NT2/D1 (cell line): ENCODE measurements at regions not wholly inside any gene's neighbourhood (a gene's known extent, or its start where the extent isn't known, plus 50 kb on each side); places are given as distances from the start of the nearest gene placed in this dataset.

ENCODE experiments used
- DNase-seq: peaks from one replicate; pipeline ENCODE4 v3.0.0-alpha.2; 2011; ENCODE audit warnings: low read depth, low spot score
- H3K27me3 ChIP-seq: 2 replicates; pipeline ENCODE4 v1.6.0; 2011; ENCODE audit warnings: mild to moderate bottlenecking; ENCODE audit not compliant: insufficient read length, insufficient read depth
- H3K36me3 ChIP-seq: 2 replicates; pipeline ENCODE4 v1.6.1; 2011; ENCODE audit warnings: mild to moderate bottlenecking, low read length, mixed read lengths; ENCODE audit not compliant: insufficient read depth, insufficient read length
- H3K4me1 ChIP-seq: 2 replicates; pipeline ENCODE4 v1.5.1; 2011; ENCODE audit not compliant: insufficient read depth, insufficient read length
- H3K4me3 ChIP-seq: 2 replicates; pipeline ENCODE4 v1.5.1; 2011; ENCODE audit warnings: low read depth; ENCODE audit not compliant: insufficient read length
- H3K9ac ChIP-seq: 2 replicates; pipeline ENCODE4 v1.6.0; 2011; ENCODE audit warnings: low read depth; ENCODE audit not compliant: insufficient read length
- H3K9me3 ChIP-seq: 2 replicates; pipeline ENCODE4 v1.5.1; 2011; ENCODE audit warnings: mild to moderate bottlenecking, low read length; ENCODE audit not compliant: insufficient read depth
- SUZ12 ChIP-seq: IDR thresholded peaks from 2 replicates; pipeline ENCODE4 v1.6.1; 2011; ENCODE audit not compliant: insufficient read length, insufficient read depth; ENCODE audit errors: extremely low read depth
- YY1 ChIP-seq: IDR thresholded peaks from 2 replicates; pipeline ENCODE4 v1.6.1; 2011; ENCODE audit not compliant: insufficient read length, insufficient read depth
- ZNF274 ChIP-seq: IDR thresholded peaks from 2 replicates; pipeline ENCODE4 v1.6.1; 2011; ENCODE audit warnings: mild to moderate bottlenecking, low read depth, low read length

- peaks cover 10% of the 10 kb centered on the region; the same call in 1 of the 2 replicates for H3K9me3 ChIP-seq
- DNase-seq, result no peak
- H3K4me1 ChIP-seq, result no peaks in the 10 kb centered on the region
- no peak overlapping the region for H3K4me3 ChIP-seq
- TF ChIP-seq YY1 (no peak), ZNF274 (no peak), SUZ12 (no peak)
- H3K27me3 ChIP-seq, result no peaks in the 10 kb centered on the region
- H3K9ac ChIP-seq, result no peak overlapping the region
- H3K36me3 ChIP-seq, result no peaks in the 10 kb centered on the region
These were observed 501.2 kb upstream of the SMIM21 start for GRCh38 chr18:75928706-75929105.

DNA sequence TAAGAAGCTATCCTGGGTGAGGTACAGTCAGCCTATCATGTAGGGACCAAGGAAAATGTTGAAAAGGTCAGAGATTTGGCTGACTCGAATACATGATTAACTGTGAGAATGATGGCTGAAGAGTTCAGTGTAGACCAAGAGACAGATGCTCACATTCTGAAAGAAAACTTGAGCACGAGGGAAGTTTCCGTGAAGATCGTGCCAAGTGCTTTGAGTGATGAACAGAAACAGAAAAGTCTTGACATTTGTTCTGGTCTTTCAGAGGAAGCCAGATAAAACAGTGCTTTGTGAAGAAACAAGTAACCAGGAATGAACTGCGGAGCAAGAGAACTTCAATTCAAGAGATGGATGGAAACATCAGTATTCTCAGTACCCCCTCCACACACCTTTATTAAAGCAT is 500.3 kb upstream of the SMIM21 start:
- Histone ChIP-seq H3K9me3 (peaks cover 10% of the 10 kb centered on the region; the same call in 1 of the 2 replicates), H3K27me3 (no peaks in the 10 kb centered on the region), H3K4me1 (no peaks in the 10 kb centered on the region), H3K9ac (no peak overlapping the region), H3K36me3 (no peaks in the 10 kb centered on the region), H3K4me3 (no peak overlapping the region)
- TF ChIP-seq YY1 (no peak), ZNF274 (no peak), SUZ12 (no peak)
- no peak for DNase-seq

DNA sequence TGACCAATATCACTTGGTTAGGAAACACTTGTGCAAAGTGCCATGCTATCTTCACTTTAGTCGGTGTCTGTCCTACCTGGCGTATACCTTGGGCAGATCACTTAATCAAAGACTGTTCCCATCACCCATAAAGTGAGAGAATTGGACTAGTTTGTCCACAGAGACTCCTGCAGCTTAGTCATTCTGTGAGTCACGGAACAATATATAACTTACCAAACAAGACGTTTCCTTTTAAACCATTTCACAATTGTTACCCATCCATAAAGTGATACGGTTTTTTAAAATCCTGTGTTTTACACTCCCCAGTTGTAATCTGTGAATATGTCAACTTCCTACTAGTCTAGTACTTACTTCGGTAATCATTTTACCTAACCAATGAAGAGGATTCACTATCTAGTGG is 499.3 kb upstream of the SMIM21 start:
- Histone ChIP-seq H3K4me1 (no peaks in the 10 kb centered on the region), H3K27me3 (no peaks in the 10 kb centered on the region), H3K36me3 (no peaks in the 10 kb centered on the region), H3K4me3 (no peak overlapping the region), H3K9ac (no peak overlapping the region), H3K9me3 (peaks cover 10% of the 10 kb centered on the region; the same call in 1 of the 2 replicates)
- TF ChIP-seq YY1 (no peak), ZNF274 (no peak), SUZ12 (no peak)
- DNase-seq, result no peak

GRCh38 chr18:75923169-75923568 is 495.7 kb upstream of the SMIM21 start:
- TF ChIP-seq YY1 (no peak), SUZ12 (no peak), ZNF274 (no peak)
- Histone ChIP-seq H3K4me3 (no peak overlapping the region), H3K9ac (no peak overlapping the region), H3K27me3 (no peaks in the 10 kb centered on the region), H3K36me3 (no peaks in the 10 kb centered on the region), H3K4me1 (no peaks in the 10 kb centered on the region), H3K9me3 (no peaks in the 10 kb centered on the region)
- no peak for DNase-seq

DNA sequence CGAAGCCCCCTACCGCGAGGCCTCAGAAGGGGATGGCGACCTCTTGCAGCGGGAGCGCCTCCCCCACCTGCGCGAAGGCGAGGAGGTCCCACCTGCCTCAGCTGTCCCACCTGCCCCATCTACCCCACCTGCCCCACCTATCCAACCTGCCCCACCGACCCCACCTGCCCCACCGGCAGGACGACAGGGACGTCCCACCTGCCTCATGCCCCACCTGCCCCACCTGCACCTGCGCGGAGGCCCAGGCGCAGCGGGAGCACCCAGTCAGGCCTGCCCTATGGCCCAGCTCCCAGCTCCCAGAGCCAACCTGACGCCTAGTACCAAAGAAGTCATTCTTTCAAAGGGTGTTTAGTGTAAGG is 489.1 kb upstream of the SMIM21 start:
- Histone ChIP-seq H3K4me1 (no peaks in the 10 kb centered on the region), H3K4me3 (peak overlapping the region; percentile 60), H3K27me3 (peaks cover 33% of the 10 kb centered on the region), H3K9ac (no peak overlapping the region), H3K36me3 (no peaks in the 10 kb centered on the region), H3K9me3 (no peaks in the 10 kb centered on the region)
- DNase-seq, result no peak
- TF ChIP-seq ZNF274 (no peak), SUZ12 (no peak), YY1 (no peak)

DNA sequence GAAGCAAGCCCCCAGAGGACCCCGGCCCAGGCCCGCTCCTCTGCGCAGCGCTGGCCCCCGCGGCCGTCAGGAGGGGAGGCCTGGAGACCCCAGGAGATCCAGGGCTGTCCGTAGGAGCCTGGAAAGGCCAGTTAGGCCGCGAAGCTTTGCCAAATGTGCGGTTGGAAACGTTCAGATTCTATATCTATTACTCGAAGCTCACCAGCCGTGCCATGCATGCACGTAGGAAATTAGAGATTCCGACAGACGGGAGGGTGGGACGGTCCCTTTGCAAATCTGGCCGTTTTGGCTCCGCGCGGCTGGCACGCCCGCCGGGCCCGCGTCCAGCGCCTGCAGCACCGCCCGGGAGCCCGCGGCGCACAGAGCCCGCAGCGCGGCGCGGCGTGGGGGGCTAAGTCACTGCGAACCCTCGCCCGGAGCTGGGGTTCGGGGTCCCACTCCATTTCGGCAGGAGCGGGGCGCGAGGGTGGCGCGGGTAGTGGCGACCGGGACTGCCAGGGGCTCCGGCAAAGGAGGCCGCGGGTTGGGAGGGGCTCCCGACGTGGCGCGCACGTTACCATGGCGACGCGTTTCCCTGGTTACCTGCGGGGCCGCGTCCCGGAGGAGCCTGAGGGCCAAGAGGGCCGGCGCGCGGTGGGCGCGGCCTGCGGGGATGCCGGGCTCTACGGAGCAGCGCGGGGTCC is 488.6 kb upstream of the SMIM21 start:
- Histone ChIP-seq H3K36me3 (no peaks in the 10 kb centered on the region), H3K27me3 (peaks cover 33% of the 10 kb centered on the region), H3K9me3 (no peaks in the 10 kb centered on the region), H3K4me3 (peak overlapping the region; percentile 60), H3K9ac (peak overlapping the region; percentile 77), H3K4me1 (no peaks in the 10 kb centered on the region)
- TF ChIP-seq ZNF274 (no peak), YY1 (no peak), SUZ12 (no peak)
- DNase-seq, result peak; percentile 43

DNA sequence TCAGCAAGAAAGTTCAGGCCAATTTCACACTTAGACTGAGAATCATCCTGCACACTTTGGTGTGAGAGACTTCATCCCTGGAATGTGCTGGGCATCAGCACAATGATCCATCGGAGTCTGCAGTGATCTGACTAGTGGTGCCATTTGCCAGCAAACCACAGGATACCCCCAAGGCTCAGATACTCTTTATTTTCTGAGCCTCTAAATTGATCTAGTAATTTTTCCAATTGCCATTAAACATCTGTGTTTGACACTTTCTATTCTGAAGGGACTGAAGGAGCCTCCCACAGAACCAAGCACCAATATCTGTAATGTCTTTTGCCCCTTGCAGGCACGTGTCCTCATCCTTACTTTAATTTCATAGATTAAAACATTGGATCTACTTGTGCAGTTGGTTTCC is 485.3 kb upstream of the SMIM21 start:
- Histone ChIP-seq H3K9ac (no peak overlapping the region), H3K4me3 (no peak overlapping the region), H3K9me3 (no peaks in the 10 kb centered on the region), H3K4me1 (no peaks in the 10 kb centered on the region), H3K36me3 (no peaks in the 10 kb centered on the region), H3K27me3 (peaks cover 33% of the 10 kb centered on the region)
- TF ChIP-seq SUZ12 (no peak), YY1 (no peak)
- DNase-seq, result no peak
